Activated T-helper 1 cell treated with anti-CD3 and anti-CD28 coated beads, Interleukin-12 subunit alpha, Interleukin-12 subunit beta, Interleukin-2, Interleukin-4 antibody, amounts not matched to agents 30 ng/mL and 10 ng/mL and 1 ng/mL, durations not matched to agents 14 hours and 24 hours and 36 hours (primary cell): ENCODE measurements at regions not wholly inside any gene's neighbourhood (a gene's known extent, or its start where the extent isn't known, plus 50 kb on each side); places are given as distances from the start of the nearest gene placed in this dataset.
"Not testable (repeated sequence)": the region's sequence is repeated elsewhere in the genome, so short reads cannot be mapped to it uniquely, and the experiment has no call there.

Experiments used
- DNase-seq: peaks from one replicate; pipeline ENCODE4 v3.0.0; 2021; ENCODE audit warnings: low spot score
- H3K27ac Mint-ChIP-seq: one replicate; pipeline ENCODE4 v1.8.0; 2021; ENCODE audit warnings: mild to moderate bottlenecking, mixed read lengths
- H3K27me3 Mint-ChIP-seq: one replicate; pipeline ENCODE4 v1.8.0; 2022; ENCODE audit warnings: mild to moderate bottlenecking, moderate library complexity, mixed read lengths; ENCODE audit not compliant: insufficient read depth
- H3K36me3 Mint-ChIP-seq: one replicate; pipeline ENCODE4 v1.8.0; 2021; ENCODE audit warnings: low read depth, mixed read lengths
- H3K4me1 Mint-ChIP-seq: one replicate; pipeline ENCODE4 v1.8.0; 2021; ENCODE audit warnings: low read depth, mixed read lengths
- H3K4me3 Mint-ChIP-seq: one replicate; pipeline ENCODE4 v1.8.0; 2021; ENCODE audit warnings: mild to moderate bottlenecking, moderate library complexity, mixed read lengths
- H3K9me3 Mint-ChIP-seq: one replicate; pipeline ENCODE4 v1.8.0; 2021; ENCODE audit warnings: mixed read lengths
- intact Hi-C: fragments of 100-400 bp; cut with micrococcal nuclease; formaldehyde crosslinking; loops from one replicate; pipeline ENCODE4 v1.15.1; 2024

DNA sequence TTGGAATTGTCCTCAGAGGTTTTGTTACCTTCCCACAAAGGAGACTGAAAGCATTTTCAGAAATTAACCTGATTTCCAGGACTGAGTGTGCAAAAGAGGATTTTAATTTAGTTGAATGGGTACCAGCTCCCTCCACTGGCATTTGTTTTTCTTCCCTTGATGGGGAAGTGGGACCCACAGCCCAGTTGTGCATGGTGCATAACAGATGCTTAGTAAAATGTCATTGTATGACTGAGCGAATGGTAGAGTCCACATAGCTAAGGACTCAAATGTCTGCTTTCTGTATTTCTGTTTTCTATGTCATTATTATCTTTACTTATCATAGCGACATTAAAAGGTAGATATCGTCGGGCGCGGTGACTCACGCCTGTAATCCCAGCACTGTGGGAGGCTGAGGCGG is 75.5 kb upstream of the RAPH1 start:
- no peaks in the 10 kb centered on the region for H3K4me1 Mint-ChIP-seq

DNA sequence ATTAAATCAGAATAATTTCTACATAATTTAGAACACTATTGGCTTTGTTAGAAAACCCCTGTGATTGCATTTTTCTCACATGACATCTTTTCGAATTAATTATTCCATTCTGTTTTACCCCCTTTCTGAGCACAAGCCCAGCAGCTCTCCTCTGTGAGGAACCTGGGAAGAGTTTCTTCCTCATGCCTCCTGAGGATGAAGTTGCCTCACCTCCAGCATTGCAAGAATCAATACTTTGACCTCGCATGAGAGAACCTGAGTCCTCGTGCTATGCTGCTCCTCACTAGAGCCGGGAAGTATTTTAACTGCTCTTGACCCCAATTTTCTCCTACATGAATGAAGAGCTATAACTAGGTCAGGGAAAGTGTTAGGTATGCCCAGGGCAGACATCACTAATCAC is 77.1 kb upstream of the RAPH1 start:
- Mint-ChIP-seq H3K27ac (no peak overlapping the region), H3K36me3 (no peaks in the 10 kb centered on the region), H3K4me1 (no peaks in the 10 kb centered on the region), H3K4me3 (no peak overlapping the region), H3K9me3 (no peaks in the 10 kb centered on the region), H3K27me3 (peaks cover 16% of the 10 kb centered on the region)
- DNase-seq, result no peak
- intact Hi-C loops, result no loop called here

More for the DNA sequence above, 75.5 kb upstream of the RAPH1 start:
- DNase-seq, result no peak
- Mint-ChIP-seq H3K27ac (no peak overlapping the region), H3K9me3 (no peaks in the 10 kb centered on the region), H3K36me3 (no peaks in the 10 kb centered on the region), H3K27me3 (peaks cover 17% of the 10 kb centered on the region), H3K4me3 (no peak overlapping the region)
- intact Hi-C loops, result no loop called here

DNA sequence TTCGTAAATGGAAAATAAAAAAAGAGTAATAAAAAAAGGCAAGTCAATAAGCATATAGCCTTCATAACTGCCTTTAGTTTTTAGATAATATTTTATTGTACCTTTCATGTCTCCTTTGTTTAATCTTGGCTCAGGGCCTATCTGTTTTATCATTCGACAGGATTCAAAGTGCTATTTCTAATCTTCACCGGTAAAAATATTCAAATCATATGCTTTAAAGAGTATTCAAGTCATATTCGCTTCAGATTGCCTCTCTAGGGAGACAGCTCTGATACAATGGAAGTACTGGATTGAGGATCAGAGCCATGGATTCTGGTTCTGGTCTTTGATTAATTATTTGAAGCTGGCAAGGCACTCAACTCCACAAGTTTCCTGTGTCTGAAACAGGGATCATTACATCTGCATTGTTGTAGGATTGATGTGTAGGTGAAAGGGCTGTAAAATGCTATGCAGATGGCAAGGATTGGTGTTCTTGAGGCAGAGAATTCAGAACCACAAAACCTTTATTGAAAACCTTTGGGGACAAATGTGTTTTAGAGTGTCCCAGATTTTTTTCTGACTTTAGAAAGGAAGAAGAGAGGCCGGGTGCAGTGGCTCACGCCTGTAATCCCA is 84.3 kb upstream of the RAPH1 start:
- Mint-ChIP-seq H3K4me3 (no peak overlapping the region), H3K36me3 (peaks cover 5% of the 10 kb centered on the region), H3K27ac (no peak overlapping the region), H3K4me1 (peaks cover 5% of the 10 kb centered on the region), H3K9me3 (peaks cover 19% of the 10 kb centered on the region), H3K27me3 (no peaks in the 10 kb centered on the region)
- intact Hi-C loops, result no loop called here
- DNase-seq, result no peak

DNA sequence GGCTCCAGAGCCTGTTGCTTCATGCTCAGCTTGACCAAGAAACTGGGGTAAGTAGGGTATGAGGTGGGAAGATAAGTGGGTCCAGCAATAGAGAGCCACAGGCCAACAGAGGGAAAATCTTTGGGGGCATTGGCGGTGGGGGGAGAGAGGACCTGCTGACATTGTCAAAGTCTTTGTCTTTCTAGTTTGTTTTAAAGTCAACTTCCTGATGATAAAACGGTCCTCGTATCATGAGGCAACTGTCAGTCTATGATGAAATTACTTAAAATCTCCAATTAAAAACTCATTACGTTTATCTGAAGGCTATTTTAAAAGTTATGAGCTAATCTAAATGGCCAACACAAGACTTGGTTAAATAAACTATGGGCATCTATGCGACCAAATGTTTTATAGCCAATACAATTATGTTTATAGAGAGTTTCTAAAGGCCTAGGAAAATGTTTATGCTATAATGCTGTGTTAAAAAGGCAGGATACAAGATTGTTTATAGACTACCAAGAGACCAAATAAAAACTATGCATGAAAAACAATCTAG is 84.4 kb upstream of the CD28 start:
- Mint-ChIP-seq H3K36me3 (peaks cover 6% of the 10 kb centered on the region), H3K27ac (no peak overlapping the region), H3K27me3 (no peaks in the 10 kb centered on the region), H3K4me1 (peaks cover 5% of the 10 kb centered on the region), H3K9me3 (peaks cover 19% of the 10 kb centered on the region), H3K4me3 (no peak overlapping the region)
- intact Hi-C loops, result no loop called here
- no peak for DNase-seq

DNA sequence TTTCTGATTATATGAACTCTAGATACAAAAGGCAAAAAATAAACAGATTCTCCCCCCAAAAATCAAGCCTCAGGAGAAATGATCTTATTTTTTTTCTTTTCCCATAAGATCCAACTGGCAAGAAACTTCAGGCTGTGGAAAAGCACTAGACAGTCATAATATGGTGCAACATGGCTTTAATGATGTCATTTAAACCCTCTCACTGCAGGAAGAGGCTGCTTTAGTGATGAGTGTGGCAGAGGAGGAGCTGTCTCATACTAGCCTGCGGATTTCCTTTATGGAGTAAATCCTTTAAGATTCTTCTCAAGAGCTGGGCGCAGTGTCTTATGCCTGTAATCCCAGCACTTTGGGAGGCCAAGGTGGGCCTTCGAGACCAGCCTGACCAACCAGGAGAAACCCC is 83.3 kb upstream of the CD28 start:
- Mint-ChIP-seq H3K36me3 (peaks cover 4% of the 10 kb centered on the region), H3K27me3 (no peaks in the 10 kb centered on the region), H3K4me3 (no peak overlapping the region), H3K27ac (no peak overlapping the region), H3K4me1 (peaks cover 5% of the 10 kb centered on the region), H3K9me3 (peaks cover 19% of the 10 kb centered on the region)
- DNase-seq, result no peak
- intact Hi-C loops, result no loop called here

DNA sequence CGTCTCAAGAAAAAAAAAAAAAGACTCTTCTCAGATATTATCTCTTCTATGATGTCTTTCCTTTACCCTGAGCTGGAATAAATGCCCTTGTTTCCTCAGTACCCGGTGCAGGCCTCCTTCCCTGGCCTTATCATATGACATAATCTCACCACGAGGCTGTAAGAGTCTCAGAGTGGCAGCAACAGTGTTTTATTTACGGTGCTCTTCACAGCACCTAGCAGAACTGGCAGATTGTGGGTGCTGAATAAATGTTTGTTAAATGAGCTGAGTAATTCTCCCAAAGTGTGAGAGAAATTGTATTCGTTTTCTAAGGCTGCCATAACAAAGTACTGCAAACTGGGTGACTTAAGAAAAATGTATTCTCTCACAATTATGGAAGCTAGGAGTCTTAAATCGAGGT is 82.8 kb upstream of the CD28 start:
- H3K27ac Mint-ChIP-seq, result no peak overlapping the region
- no peak for DNase-seq
- peaks cover 4% of the 10 kb centered on the region for H3K36me3 Mint-ChIP-seq
- H3K4me1 Mint-ChIP-seq, result peaks cover 5% of the 10 kb centered on the region
- peaks cover 19% of the 10 kb centered on the region for H3K9me3 Mint-ChIP-seq
- no peak overlapping the region for H3K4me3 Mint-ChIP-seq
- H3K27me3 Mint-ChIP-seq, result no peaks in the 10 kb centered on the region
- intact Hi-C loops, result no loop called here

DNA sequence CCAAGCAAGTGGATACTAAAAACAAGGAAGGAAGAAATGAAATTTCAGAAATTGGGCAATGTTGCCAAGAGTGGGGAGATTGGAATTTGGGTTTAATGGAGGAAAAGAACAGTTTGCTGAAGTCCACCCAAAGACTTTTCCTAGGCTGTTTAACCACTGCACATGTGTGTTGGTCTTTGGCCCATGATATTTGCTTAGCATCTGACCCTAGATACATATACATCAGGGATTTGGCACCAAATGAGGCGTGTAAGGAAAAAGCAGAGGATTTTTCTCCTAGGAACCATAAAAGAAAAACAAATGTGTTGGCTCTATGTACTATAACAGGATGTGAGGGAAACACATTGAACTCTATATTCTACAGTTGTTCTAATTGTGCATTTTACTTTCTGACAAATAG is 80.7 kb upstream of the CD28 start:
- no peak overlapping the region for H3K4me3 Mint-ChIP-seq
- no peak for DNase-seq
- intact Hi-C loops, result no loop called here
- H3K27me3 Mint-ChIP-seq, result no peaks in the 10 kb centered on the region
- peaks cover 18% of the 10 kb centered on the region for H3K9me3 Mint-ChIP-seq
- no peak overlapping the region for H3K27ac Mint-ChIP-seq
- peaks cover 2% of the 10 kb centered on the region for H3K36me3 Mint-ChIP-seq
- peaks cover 5% of the 10 kb centered on the region for H3K4me1 Mint-ChIP-seq

DNA sequence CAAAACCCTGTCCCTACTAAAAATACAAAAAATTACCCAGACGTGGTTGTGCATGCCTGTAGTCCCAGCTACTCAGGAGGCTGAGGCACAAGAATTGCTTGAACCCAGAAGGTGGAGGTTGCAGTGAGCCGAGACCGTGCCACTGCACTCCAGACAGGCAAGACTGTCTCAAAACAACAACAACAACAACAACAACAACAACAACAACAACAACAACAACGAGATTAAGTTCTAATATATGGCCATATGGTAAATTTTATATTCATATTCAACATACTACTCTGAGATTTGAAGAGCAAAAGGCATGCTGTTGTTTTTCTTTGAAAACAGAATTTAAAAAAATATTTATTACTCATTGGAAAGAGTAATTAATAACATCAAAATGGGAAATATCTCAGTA is 80.2 kb upstream of the CD28 start:
- H3K36me3 Mint-ChIP-seq, H3K27ac Mint-ChIP-seq, intact Hi-C loops: not testable (repeated sequence)

DNA sequence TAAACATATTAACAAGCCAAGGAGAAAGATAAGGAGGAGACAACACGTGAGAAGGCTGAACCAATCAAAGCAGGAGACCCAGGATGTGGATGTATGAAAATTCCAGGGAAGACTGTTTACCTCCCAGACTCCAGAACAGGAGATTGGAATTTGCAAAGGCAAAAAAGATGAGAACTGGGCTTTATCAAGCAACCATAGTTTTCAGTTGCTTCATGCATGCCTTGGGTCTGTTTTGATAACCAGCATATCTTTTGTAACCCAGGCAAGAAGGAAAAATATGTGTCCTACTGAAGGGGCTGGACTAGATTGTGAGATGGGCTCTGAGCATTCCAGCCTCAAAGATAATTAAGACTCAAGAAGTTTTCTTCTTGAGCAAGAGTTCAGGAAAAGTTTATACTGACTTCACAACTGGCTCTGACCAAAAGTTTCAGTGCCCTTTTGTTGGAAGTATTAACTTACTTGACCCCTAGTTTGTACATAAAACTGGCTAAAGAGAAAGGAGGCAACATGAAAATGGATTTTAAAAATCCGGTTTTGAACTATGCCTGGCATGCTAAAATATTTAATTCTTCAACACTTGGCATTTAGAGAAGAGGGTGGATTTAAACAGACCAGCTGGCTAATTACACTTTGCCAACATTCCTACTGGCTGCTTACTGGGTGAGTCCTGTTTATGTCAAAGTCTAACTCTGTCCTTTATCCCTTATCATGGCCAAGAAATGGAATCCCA is 79.3 kb upstream of the CD28 start:
- Mint-ChIP-seq H3K27me3 (no peaks in the 10 kb centered on the region), H3K36me3 (peaks cover 2% of the 10 kb centered on the region), H3K9me3 (peaks cover 5% of the 10 kb centered on the region), H3K4me3 (no peak overlapping the region), H3K27ac (no peak overlapping the region), H3K4me1 (peaks cover 5% of the 10 kb centered on the region)
- intact Hi-C loops, result no loop called here
- no peak for DNase-seq

More for the DNA sequence above, 80.2 kb upstream of the CD28 start:
- not testable (repeated sequence) for H3K27me3 Mint-ChIP-seq, H3K4me1 Mint-ChIP-seq, DNase-seq, H3K4me3 Mint-ChIP-seq
- H3K9me3 Mint-ChIP-seq, result peaks cover 12% of the 10 kb centered on the region

DNA sequence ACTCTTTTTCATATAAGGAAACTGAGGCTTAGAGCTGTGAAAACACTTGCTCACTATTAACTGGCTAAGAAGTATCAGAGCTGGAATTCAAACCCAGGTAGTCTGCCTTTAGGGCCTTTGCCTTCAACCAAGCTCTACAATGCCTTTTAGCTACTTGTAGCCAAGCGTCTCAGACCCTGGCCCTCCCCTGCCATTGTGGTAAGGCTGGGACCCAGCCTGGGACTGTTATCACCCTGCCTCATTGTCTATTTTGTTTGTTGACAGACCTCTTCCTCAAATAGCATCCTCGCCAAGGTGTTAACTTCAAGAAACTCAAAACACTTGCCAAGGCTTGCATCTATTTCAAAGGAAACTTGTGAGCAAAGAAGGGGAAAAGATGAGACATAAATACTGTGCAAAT is 76.7 kb upstream of the CD28 start:
- Mint-ChIP-seq H3K27me3 (no peaks in the 10 kb centered on the region), H3K27ac (no peak overlapping the region), H3K9me3 (no peaks in the 10 kb centered on the region), H3K36me3 (peaks cover 2% of the 10 kb centered on the region), H3K4me3 (no peak overlapping the region), H3K4me1 (no peaks in the 10 kb centered on the region)
- intact Hi-C loops, result no loop called here
- no peak for DNase-seq

DNA sequence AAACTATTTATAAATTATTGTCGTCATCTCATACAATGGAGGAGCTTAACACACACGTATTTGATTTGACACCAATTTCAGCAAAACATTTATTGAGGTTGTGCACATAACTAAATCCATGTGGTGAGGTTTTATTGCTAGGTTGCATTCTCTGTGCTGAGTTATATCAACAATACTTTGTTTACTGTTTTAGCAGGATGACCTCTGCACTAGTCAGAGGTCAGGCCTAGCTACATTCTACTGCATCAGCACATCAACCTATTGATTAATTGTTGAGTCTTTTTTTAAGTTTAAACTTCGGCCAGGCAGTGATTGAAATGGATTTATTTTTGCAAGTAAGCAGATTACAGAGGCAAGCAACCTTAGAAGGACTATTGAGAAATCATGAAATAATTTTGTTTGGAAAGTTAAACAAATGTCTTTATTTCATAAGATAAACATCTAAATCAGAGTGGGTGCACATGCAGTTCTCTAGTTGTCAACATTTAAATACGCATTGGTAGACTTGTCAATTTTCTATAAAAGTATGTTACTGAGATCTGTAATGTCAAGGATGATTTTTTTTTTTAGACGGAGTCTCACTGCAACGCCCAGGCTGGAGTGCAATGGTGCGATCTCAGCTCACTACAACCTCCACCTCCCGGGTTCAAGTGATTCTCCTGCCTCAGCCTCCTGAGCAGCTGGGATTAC is 75.2 kb upstream of the CD28 start:
- Mint-ChIP-seq H3K9me3 (no peaks in the 10 kb centered on the region), H3K27me3 (no peaks in the 10 kb centered on the region), H3K27ac (no peak overlapping the region), H3K4me1 (no peaks in the 10 kb centered on the region), H3K36me3 (peaks cover 2% of the 10 kb centered on the region), H3K4me3 (no peak overlapping the region)
- intact Hi-C loops, result no loop called here
- no peak for DNase-seq

DNA sequence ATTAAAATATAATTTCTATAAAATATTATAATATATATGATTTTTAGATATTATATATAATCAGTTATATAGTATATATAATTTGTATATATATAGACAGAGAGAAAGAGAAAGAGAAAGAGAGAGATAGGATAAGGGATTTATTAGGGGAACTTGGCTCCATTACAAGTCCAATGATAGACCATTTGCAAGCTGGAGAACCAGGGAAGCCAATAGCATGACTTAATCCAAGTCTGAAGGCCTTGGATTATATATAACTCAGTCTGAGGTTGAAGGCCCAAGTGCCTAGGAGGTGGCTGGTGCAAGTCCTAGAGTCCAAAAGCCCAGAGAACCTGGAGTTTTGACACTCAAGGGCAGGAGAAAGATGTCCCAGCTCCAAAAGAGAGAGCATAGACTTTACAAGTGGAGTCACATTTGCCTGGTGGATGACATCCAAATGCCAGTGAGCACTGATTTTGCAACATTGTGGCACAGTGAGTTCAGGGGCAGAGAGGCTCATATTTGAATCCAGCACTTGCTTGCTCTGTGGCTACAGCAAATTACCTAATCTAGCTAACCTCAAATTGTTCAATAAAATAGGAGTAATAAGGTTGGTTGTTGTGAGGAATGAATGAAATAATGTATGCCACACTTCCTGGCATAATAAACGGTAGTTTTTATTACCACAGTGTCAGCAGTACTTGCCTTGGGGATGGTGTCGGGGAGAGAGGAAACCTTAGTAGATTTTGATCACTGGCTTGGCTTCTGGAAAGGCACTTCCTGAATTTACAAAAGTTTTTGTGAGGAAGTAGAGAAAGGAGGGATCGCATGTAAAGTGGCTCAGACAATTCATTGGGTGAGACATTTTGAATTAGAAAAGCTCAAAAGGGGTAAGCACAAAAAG is 69.6 kb upstream of the CD28 start:
- Mint-ChIP-seq H3K27me3 (peaks cover 4% of the 10 kb centered on the region), H3K4me3 (peak overlapping the region; percentile 24), H3K4me1 (peaks cover 19% of the 10 kb centered on the region), H3K9me3 (no peaks in the 10 kb centered on the region), H3K36me3 (peaks cover 3% of the 10 kb centered on the region), H3K27ac (peak overlapping the region; percentile 10)
- DNase-seq, result no peak
- intact Hi-C loops, result no loop called here
